IMR-90 (cell line): ENCODE measurements at regions not wholly inside any gene's neighbourhood (a gene's known extent, or its start where the extent isn't known, plus 50 kb on each side); places are given as distances from the start of the nearest gene placed in this dataset.

Experiments used
- ATAC-seq: fragments of 200-7000 bp; cut with Tn5 transposase; 2 replicates; pipeline ENCODE4 v1.9.1; 2020; ENCODE audit warnings: low read depth, mild to moderate bottlenecking, moderate library complexity
- BruUV-seq: library from RNA; stranded (reverse); fragments of 400-500 nt; replicated peaks from 2 replicates; lab custom pipeline; 2021; lab: Mats Ljungman, UMichigan
- CTCF ChIA-PET: fragments of 300-600 bp; formaldehyde crosslinking; extraction: SDS; loops from one replicate; lab custom pipeline; 2021; ENCODE audit warnings: antibody characterized with exemption; lab: Yijun Ruan, JAX
- POLR2A ChIA-PET: fragments of 300-600 bp; sonication (Branson Sonifier 250); formaldehyde crosslinking; loops from one replicate; lab custom pipeline; 2022; ENCODE audit warnings: antibody characterized with exemption; ENCODE audit not compliant: unreplicated experiment; lab: Charles Lee
- DNase-seq: peaks from one replicate; pipeline ENCODE4 v3.0.0; 2013
- H2AFZ ChIP-seq: replicated peaks from 2 replicates; pipeline ENCODE3; 2013; ENCODE audit warnings: low read length, mild to moderate bottlenecking; ENCODE audit not compliant: poor library complexity
- H2AK5ac ChIP-seq: 2 replicates; pipeline ENCODE4 v1.6.1; 2013; ENCODE audit warnings: low read depth, low read length, inconsistent platforms
- H2AK9ac ChIP-seq: replicated peaks from 2 replicates; pipeline ENCODE3; 2013; ENCODE audit warnings: mild to moderate bottlenecking, low read depth, low read length, moderate library complexity; ENCODE audit not compliant: poor library complexity
- H2BK120ac ChIP-seq: 2 replicates; pipeline ENCODE4 v1.6.1; 2013; ENCODE audit warnings: low read depth, low read length, inconsistent platforms
- H2BK15ac ChIP-seq: 3 replicates; pipeline ENCODE4 v1.6.1; 2013; ENCODE audit warnings: low read depth, low read length, inconsistent platforms
- H2BK20ac ChIP-seq: 2 replicates; pipeline ENCODE4 v1.6.1; 2013; ENCODE audit warnings: low read depth, mild to moderate bottlenecking, inconsistent platforms, low read length, moderate library complexity
- H2BK5ac ChIP-seq: 2 replicates; pipeline ENCODE4 v1.6.1; 2013; ENCODE audit warnings: mild to moderate bottlenecking, low read depth, low read length, inconsistent platforms; ENCODE audit not compliant: poor library complexity, severe bottlenecking
- H3K14ac ChIP-seq: replicated peaks from 2 replicates; pipeline ENCODE4 v1.6.1; 2013; ENCODE audit warnings: low read depth, low read length, inconsistent platforms
- H3K18ac ChIP-seq: 2 replicates; pipeline ENCODE4 v1.6.1; 2013; ENCODE audit warnings: low read depth, low read length, control low read depth
- H3K23ac ChIP-seq: 2 replicates; pipeline ENCODE4 v1.6.1; 2013; ENCODE audit warnings: low read depth, low read length, inconsistent platforms
- H3K27ac ChIP-seq: 2 replicates; pipeline ENCODE4 v1.5.1; 2013; ENCODE audit warnings: mild to moderate bottlenecking, control low read depth, low read length; ENCODE audit not compliant: insufficient read depth
- H3K27me3 ChIP-seq: 2 replicates; pipeline ENCODE4 v1.6.1; 2013; ENCODE audit warnings: low read length; ENCODE audit not compliant: control insufficient read depth, insufficient read depth
- H3K36me3 ChIP-seq: 2 replicates; pipeline ENCODE4 v1.6.1; 2013; ENCODE audit warnings: low read length, mixed read lengths; ENCODE audit not compliant: control insufficient read depth, insufficient read depth
- H3K4ac ChIP-seq: 2 replicates; pipeline ENCODE4 v1.6.1; 2013; ENCODE audit warnings: low read depth, low read length, inconsistent platforms
- H3K4me1 ChIP-seq: 2 replicates; pipeline ENCODE4 v1.6.1; 2013; ENCODE audit warnings: low read length, mixed read lengths; ENCODE audit not compliant: control insufficient read depth, insufficient read depth
- H3K4me2 ChIP-seq: 2 replicates; pipeline ENCODE4 v1.6.1; 2013; ENCODE audit warnings: low read depth, mild to moderate bottlenecking, control low read depth, low read length, moderate library complexity
- H3K4me3 ChIP-seq: 2 replicates; pipeline ENCODE4 v1.5.1; 2013; ENCODE audit warnings: low read depth, mild to moderate bottlenecking, control low read depth, low read length, moderate library complexity; ENCODE audit not compliant: insufficient read depth
- H3K56ac ChIP-seq: 2 replicates; pipeline ENCODE4 v1.6.1; 2013; ENCODE audit warnings: low read length, inconsistent platforms; ENCODE audit not compliant: insufficient read depth; ENCODE audit errors: extremely low read depth
- H3K79me1 ChIP-seq, 2 experiments: 2 replicates each; pipeline ENCODE4 v1.6.1; 2013; ENCODE audit warnings: low read length in 2 of 2, inconsistent platforms in 1 of 2, low read depth in 1 of 2
- H3K9ac ChIP-seq: 2 replicates; pipeline ENCODE4 v1.6.1; 2013; ENCODE audit warnings: low read depth, low read length, control low read depth
- H3K9me1 ChIP-seq: 2 replicates; pipeline ENCODE4 v1.6.1; 2013; ENCODE audit warnings: low read length, inconsistent platforms; ENCODE audit not compliant: insufficient read depth
- H3K9me3 ChIP-seq: 2 replicates; pipeline ENCODE4 v1.6.1; 2013; ENCODE audit warnings: low read length; ENCODE audit not compliant: control insufficient read depth, insufficient read depth
- H4K20me1 ChIP-seq: 2 replicates; pipeline ENCODE4 v1.6.1; 2013; ENCODE audit warnings: low read length, inconsistent platforms; ENCODE audit not compliant: insufficient read depth
- H4K5ac ChIP-seq: 2 replicates; pipeline ENCODE4 v1.6.1; 2013; ENCODE audit warnings: mild to moderate bottlenecking, low read depth, low read length, control low read depth
- H4K8ac ChIP-seq, 2 experiments: 2 replicates each; pipeline ENCODE4 v1.6.1; 2013; ENCODE audit warnings: low read depth in 2 of 2, low read length in 2 of 2, control low read depth in 1 of 2, inconsistent platforms in 1 of 2
- H4K91ac ChIP-seq: 2 replicates; pipeline ENCODE4 v1.6.1; 2013; ENCODE audit warnings: low read depth, low read length, inconsistent platforms; ENCODE audit not compliant: insufficient read depth
- CHD1 ChIP-seq: IDR thresholded peaks from 2 replicates; pipeline ENCODE4 v1.6.1; 2012; ENCODE audit warnings: low read depth, low read length, improper control_type of control experiment
- WGBS, 2 experiments: methylation state at CpG; one replicate each; pipeline versions ENCODE4 v1.1.5 to v1.1.7; 2013; ENCODE audit warnings: missing lambda C conversion rate in 2 of 2; ENCODE audit not compliant: insufficient read length in 1 of 2; ENCODE audit errors: extremely low coverage in 2 of 2; 5-methylcytosine and 5-hydroxymethylcytosine counted together
- dilution Hi-C: fragments of 300-500 bp; cut with HindIII; formaldehyde crosslinking; loops from one replicate; pipeline ENCODE4 v1.14.3; 2018; ENCODE audit warnings: low sequenced_read_pairs; ENCODE audit not compliant: unreplicated experiment
- in situ Hi-C: fragments of 300-500 bp; cut with MboI; formaldehyde crosslinking; loops from 3 replicates; pipeline ENCODE4 v1.14.3; 2019; ENCODE audit warnings: low sequenced_read_pairs, inconsistent platforms, mixed read lengths
- intact Hi-C: fragments of 100-400 bp; cut with micrococcal nuclease; formaldehyde crosslinking; loops from 2 replicates; pipeline ENCODE4 v1.10.0; 2022

DNA sequence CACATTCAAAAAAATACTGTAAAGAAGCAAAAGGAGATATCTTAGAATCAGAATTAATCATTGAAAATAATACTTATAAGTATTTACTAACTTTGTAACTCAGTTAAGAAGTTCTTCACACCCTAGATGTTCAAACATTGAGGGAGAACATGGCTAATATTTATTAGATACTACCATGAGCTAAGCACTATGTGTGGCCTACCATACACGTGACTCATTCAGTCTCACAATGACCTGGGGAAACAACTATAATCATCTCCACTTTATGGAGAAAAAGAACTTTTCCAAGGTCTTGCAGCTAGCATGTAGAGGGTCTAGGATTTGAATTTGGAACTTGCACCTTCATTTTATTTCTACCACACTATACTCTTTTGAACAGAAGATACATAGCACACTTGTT is 361.9 kb upstream of the CFAP20DC start:
- intact Hi-C loops, result no loop called here
- no peak overlapping the region for H3K14ac ChIP-seq

More for the DNA sequence above, 361.9 kb upstream of the CFAP20DC start:
- Histone ChIP-seq H2AK5ac (no peak overlapping the region), H4K8ac (no peak overlapping the region), H3K4me2 (no peak overlapping the region), H2AK9ac (no peak overlapping the region), H3K79me1 (no peaks in the 10 kb centered on the region), H3K27ac (no peak overlapping the region), H2BK15ac (no peak overlapping the region), H4K5ac (no peak overlapping the region), H4K91ac (no peak overlapping the region), H3K9ac (no peak overlapping the region), H4K20me1 (no peaks in the 10 kb centered on the region), H3K23ac (no peak overlapping the region), H3K9me3 (no peaks in the 10 kb centered on the region), H3K4ac (no peak overlapping the region), H2AFZ (no peak overlapping the region), H3K9me1 (peaks cover 6% of the 10 kb centered on the region), H3K27me3 (no peaks in the 10 kb centered on the region), H2BK20ac (no peak overlapping the region), H3K36me3 (no peaks in the 10 kb centered on the region), H3K18ac (no peak overlapping the region), H2BK120ac (no peak overlapping the region), H3K56ac (no peak overlapping the region), H3K4me3 (no peak overlapping the region), H3K4me1 (peaks cover 9% of the 10 kb centered on the region), H2BK5ac (no peak overlapping the region)
- in situ Hi-C loops (no loop called here), dilution Hi-C loops (no loop called here)
- DNase-seq (peak; percentile 43), ATAC-seq (no peak)
- ChIA-PET POLR2A (no interaction called here), CTCF (no interaction called here)
- no CpG with 5 or more reads among the region's 1 CpG for WGBS, 2 experiments
- no peak for TF ChIP-seq CHD1
- BruUV-seq, result no TSS peak
